ENCODE measurements at regions not wholly inside any gene's neighbourhood (a gene's known extent, or its start where the extent isn't known, plus 50 kb on each side); places are given as distances from the start of the nearest gene placed in this dataset.

DNA sequence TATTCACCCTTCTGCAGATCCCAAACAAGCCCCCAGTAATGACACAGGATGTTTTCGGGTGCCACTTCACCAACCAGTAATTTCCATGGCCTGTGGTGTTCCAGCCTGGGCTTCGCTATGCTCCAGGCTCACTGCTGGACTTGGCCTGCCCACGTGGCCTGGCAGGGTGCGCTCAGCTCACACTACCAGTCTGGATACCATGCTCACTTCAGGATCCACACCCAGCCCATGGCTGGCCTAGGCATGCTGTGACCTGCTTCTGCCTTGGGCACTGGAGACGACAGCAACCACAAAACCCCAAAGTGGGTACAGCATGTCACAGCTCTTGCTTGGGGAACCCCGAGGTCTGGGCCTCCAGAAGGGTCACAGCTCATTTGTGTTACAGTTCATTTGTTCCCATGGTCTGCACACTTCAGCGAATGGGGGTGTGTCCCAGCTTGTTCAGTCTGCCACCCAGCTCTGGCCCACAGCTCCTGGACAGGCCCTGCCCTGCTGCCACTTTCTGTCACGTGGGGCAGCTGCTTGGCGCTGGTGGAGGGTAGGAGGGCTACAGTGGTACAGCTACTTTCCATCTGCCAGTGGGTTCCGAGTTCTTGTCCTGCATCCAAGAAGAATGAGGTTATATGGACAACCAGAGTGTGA, 650.8 kb downstream of the MCTP2 start:
- TF ChIP-seq, protein P1, sequence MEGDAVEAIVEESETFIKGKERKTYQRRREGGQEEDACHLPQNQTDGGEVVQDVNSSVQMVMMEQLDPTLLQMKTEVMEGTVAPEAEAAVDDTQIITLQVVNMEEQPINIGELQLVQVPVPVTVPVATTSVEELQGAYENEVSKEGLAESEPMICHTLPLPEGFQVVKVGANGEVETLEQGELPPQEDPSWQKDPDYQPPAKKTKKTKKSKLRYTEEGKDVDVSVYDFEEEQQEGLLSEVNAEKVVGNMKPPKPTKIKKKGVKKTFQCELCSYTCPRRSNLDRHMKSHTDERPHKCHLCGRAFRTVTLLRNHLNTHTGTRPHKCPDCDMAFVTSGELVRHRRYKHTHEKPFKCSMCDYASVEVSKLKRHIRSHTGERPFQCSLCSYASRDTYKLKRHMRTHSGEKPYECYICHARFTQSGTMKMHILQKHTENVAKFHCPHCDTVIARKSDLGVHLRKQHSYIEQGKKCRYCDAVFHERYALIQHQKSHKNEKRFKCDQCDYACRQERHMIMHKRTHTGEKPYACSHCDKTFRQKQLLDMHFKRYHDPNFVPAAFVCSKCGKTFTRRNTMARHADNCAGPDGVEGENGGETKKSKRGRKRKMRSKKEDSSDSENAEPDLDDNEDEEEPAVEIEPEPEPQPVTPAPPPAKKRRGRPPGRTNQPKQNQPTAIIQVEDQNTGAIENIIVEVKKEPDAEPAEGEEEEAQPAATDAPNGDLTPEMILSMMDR (IDR thresholded peaks at IDR 0.05; ENCODE audit: low read depth, low read length, poor library complexity, severe bottlenecking), result no peak
- no peak for TF ChIP-seq EZH2phosphoT487 (IDR thresholded peaks at IDR 0.05; ENCODE audit: borderline replicate concordance, low read length)

All from DOHH2 (cell line).